Fibroblast of skin of left biceps (primary cell): ENCODE measurements at regions not wholly inside any gene's neighbourhood (a gene's known extent, or its start where the extent isn't known, plus 50 kb on each side); places are given as distances from the start of the nearest gene placed in this dataset.
"Not testable (repeated sequence)": the region's sequence is repeated elsewhere in the genome, so short reads cannot be mapped to it uniquely, and the experiment has no call there.

Source experiments
- DNase-seq, 2 experiments: peaks; one replicate each; pipeline ENCODE4 v3.0.0-alpha.2; 2013; ENCODE audit warnings: low read depth in 2 of 2

- DNase-seq: no peak
Measured at GRCh38 chr3:162538906-162539305, 1042.3 kb downstream of the OTOL1 start.

- no peak for DNase-seq
Measured at GRCh38 chr3:162540421-162540820, 1043.8 kb downstream of the OTOL1 start.

- DNase-seq: no peak
Measured at GRCh38 chr3:162541923-162542322, 1045.3 kb downstream of the OTOL1 start.

- DNase-seq: no peak
Measured at GRCh38 chr3:162544246-162544645, 1047.6 kb downstream of the OTOL1 start.

GRCh38 chr3:162546910-162547309 lies 1050.3 kb downstream of the OTOL1 start:
- DNase-seq: no peak

- DNase-seq: no peak
Measured at GRCh38 chr3:162547321-162547720, 1050.7 kb downstream of the OTOL1 start.

GRCh38 chr3:162555761-162556160 lies 1059.2 kb downstream of the OTOL1 start:
- DNase-seq: no peak

- no peak for DNase-seq
Measured at GRCh38 chr3:162558016-162558415, 1061.4 kb downstream of the OTOL1 start.

GRCh38 chr3:162568706-162569105 lies 1072.1 kb downstream of the OTOL1 start:
- DNase-seq: no peak

GRCh38 chr3:162569314-162569713 lies 1072.7 kb downstream of the OTOL1 start:
- no peak for DNase-seq

GRCh38 chr3:162584986-162585385 lies 1088.4 kb downstream of the OTOL1 start:
- DNase-seq: no peak

GRCh38 chr3:162586591-162586990 lies 1090.0 kb downstream of the OTOL1 start:
- DNase-seq: no peak

- no peak for DNase-seq
Measured at GRCh38 chr3:162597226-162597625, 1100.6 kb downstream of the OTOL1 start.

- not testable (repeated sequence) for DNase-seq
Measured at GRCh38 chr3:162598500-162598899, 1101.9 kb downstream of the OTOL1 start.

- not testable (repeated sequence) for DNase-seq
Measured at GRCh38 chr3:162599742-162600141, 1103.1 kb downstream of the OTOL1 start.

- no peak for DNase-seq
Measured at GRCh38 chr3:162601101-162601670, 1104.6 kb downstream of the OTOL1 start.

GRCh38 chr3:162602619-162603018 lies 1106.0 kb downstream of the OTOL1 start:
- DNase-seq: no peak

GRCh38 chr3:162605651-162606204 lies 1109.1 kb downstream of the OTOL1 start:
- DNase-seq: no peak

GRCh38 chr3:162610261-162610660 lies 1113.7 kb downstream of the OTOL1 start:
- DNase-seq: no peak

GRCh38 chr3:162612991-162613390 lies 1116.4 kb downstream of the OTOL1 start:
- no peak for DNase-seq

GRCh38 chr3:162626172-162626571 lies 1129.6 kb downstream of the OTOL1 start:
- DNase-seq: no peak

GRCh38 chr3:162628531-162628930 lies 1131.9 kb downstream of the OTOL1 start:
- no peak for DNase-seq

GRCh38 chr3:162629372-162629771 lies 1132.8 kb downstream of the OTOL1 start:
- DNase-seq: no peak

- DNase-seq: no peak
Measured at GRCh38 chr3:162632672-162633071, 1136.1 kb downstream of the OTOL1 start.
